GM19240 (cell line): ENCODE measurements at regions not wholly inside any gene's neighbourhood (a gene's known extent, or its start where the extent isn't known, plus 50 kb on each side); places are given as distances from the start of the nearest gene placed in this dataset.
"Not testable (repeated sequence)": the region's sequence is repeated elsewhere in the genome, so short reads cannot be mapped to it uniquely, and the experiment has no call there.

Experiments
- DNase-seq: peaks from one replicate; pipeline ENCODE4 v3.0.0; 2011; ENCODE audit warnings: low spot score; ENCODE audit not compliant: insufficient read length

DNA sequence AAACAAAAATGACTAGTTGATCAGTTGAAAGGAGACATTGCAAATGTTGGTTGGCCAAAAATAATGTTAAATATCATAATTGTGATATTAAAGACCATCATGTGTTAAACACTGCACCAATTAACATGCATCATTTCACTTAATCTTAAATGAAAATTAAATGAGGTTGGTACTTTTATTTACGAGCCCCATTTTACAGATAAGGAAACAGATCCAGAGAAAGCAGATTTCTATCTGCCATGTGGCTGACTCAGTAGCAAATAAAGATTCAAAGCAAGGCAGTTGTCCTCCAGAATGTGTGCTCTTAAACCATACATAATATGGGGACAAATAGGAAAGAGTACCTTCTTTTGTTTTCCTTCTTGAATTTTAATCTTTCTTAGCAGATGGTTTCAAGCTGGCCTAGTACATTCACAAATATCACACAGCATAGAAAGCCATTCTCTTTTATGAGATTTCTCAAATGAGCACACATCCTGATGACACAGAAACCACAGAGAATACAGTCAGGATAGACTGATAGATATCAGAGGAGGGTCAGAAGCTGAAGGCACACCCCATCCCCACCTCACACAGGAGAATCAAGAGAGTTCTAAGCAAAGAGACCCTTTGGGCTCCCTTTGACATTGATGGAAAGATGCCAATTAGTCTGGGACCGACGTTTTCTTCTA is 647.9 kb upstream of the CAMK1G start:
- no peak for DNase-seq

DNA sequence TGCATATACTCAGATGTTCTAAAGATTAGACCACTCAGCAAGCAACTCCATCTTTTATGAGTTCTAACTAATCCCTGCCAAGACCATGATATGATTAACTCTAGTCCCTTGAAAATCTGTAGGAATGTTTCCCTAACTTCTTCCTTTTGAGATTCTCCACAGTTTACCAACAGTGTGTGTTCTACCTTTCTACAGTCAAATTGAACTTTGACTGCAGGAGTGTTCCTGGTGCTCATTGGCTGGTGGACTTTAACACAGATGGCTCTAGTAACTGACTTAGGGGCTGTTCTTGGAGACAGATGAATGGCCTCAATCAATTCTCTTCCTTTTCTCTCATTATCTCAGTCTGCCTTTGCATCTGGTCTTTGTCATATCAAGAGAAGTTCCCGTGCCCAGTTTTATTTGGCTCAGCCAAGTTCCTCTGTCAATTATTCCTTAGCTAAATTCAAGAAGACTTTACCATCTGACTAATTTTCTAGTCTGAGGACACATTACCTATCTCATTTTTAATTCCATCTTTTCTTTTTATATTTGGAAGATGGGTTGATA is 643.9 kb upstream of the CAMK1G start:
- DNase-seq = no peak

DNA sequence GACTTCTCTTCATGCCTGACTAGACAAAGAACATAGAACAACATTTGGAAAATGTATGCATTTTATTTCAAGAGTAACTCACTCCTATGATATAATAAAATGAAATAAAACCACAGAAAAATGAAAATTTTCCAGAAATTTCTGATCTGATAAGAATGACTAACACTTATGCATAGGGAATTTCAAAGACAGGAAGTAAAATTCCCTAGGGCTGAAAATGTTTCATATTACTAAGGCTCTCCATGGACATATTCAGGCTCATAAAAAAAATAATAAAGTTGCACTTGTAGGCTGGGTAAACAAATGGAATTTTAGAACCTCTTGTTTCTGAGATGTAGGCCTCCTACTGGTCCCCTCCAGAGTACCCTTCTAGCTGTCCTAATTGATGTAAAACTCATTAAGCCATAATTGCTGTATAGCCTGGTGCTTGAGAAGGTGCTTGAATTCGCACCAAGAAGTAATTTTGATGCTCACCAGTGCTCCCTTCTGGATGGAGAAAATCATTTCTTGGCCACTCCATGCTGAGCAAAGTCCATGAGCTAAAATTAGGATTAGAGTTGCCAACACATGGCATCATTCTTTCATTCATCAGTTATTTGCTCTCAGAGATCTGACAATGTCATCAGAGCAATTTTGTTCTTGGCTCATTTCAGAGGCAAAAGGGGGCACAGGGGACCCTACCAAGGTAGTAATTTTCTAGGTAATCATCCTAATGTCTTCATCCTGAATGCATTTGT is 641.0 kb upstream of the CAMK1G start:
- DNase-seq = no peak

DNA sequence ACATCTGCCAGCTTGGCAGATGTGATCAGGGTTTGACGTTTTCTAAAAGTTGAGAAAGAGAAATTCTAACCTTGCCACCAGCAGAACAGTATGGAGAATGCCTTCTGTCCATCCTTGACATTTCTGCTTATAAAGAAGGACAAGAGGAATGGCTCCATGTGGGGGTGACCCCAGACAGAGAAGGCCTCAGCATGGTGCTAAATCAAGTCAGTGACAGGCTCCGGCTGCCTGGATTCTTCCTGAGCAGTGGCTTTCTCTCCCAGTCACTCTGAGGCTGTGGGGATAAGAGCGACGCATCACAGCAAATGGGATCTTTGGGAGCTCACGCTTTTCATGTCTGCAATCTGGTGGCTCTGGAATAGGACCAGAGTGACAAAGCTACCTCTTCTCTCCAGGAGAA is 640.2 kb upstream of the CAMK1G start:
- no peak for DNase-seq

DNA sequence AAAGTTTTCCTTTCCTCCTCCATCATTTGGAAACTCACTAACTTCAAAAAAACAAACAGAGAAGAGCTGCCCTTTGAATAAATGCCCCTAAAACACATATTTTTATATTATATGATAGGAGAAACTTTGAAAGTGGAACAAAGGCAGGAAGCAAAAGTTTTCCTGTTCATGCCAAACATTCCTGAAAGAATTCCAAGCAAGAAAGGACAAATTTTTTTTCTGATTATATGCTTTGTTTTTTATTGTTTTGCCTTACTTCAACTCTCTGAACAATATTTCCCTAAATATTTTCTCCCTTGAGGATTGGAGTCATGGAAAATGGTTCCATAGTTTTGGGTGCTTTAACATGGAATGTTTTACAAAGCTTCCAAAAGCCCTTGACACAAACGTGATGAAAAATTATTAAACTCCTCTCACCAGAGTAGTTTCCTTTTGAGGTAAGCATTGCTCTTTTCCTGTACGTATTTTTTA is 638.5 kb upstream of the CAMK1G start:
- no peak for DNase-seq

DNA sequence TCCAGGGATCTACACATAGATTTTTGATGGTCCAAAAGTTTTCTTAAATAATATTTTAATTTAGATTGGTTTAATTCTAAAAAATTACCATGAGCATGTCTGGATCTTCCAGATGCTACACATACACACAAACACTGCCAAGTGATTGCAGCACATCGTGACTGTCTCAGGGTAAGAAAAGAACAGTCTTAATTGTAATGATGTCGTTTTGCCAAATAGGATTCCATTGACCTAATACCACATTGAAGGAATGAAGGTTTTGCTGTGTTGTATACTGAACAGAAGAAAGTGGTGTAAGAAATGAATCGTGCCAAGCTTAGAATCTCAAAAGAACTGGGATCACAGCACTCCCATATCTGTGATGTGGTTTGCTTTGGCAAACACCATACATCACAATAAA is 633.3 kb upstream of the CAMK1G start:
- no peak for DNase-seq

DNA sequence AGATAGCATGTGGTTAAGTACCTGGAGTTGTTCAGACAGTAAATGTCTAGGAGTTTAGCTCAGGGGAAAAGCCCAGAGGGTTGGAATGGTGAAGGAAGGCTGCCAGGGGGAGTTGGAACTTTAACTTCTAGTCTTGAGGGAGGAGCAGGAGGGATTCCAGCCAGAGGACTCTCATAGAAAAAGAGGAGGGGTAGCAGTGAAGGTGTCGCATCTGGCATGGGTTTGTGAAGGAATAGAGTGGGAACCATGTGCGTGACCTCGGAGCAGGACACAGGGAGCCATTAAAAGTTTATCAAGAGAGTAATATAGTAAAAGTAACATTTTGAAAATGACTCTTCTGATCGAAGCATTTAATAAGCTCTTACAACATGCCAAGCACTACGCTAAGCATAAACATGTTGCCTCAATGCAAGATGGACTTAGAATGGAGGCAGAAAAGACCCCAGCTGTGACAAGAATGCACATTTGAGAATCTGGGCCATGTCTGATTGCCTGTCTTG is 632.4 kb upstream of the CAMK1G start:
- DNase-seq = no peak

DNA sequence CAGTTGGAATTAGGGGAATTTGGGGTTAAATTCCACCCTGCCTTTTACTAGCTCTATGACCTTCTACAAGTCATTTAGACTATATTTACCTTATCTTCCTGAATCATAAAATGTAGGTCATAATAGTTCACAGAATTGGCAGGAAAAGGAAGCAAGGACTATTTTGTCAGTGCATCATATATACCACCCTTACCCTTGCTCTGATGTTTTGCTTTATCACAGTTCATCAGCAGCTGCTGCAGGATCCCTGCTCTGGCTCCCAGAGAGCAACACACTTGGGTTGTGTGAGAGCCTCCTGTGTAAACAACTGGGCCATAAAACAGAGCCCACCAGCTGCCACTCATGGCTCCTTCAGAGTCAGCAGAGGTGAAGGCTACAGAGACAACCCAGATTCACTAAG is 631.6 kb upstream of the CAMK1G start:
- no peak for DNase-seq

DNA sequence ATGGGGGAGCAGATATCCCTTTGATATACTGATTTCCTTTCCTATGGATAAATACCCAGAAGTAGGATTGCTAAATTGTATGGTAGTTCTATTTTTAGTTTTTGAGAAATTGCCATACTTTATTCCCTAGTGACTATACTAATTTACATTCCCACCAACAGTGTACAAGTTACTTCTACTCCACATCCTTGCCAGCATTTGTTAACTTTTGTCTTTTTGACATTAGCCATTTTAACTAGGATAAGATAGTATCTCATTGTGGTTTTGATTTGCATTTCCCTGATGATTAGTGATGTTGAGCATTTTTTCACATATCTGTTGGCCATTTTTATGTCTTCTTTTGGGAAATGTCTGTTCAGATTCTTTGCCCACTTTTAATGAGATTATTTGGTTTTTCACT is 620.6 kb upstream of the CAMK1G start:
- no peak for DNase-seq

DNA sequence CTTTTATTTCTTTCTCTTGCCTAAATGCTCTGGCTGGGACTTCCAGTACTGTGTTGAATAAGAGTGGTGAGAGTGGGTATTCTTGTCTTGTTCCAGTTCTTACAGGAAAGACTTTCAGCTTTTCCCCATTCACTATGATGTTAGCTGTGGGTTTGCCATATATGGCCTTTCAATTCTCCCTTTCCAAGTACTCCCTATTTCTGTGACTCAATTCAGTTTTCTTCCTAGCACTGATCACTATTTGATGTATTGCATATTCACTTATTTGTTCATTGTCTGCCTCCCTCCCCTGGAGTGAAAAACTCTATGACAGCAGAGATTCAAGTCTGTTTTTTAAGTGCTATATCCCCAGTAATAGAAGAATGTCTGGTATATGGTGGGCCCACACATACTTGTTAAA is 618.2 kb upstream of the CAMK1G start:
- no peak for DNase-seq

DNA sequence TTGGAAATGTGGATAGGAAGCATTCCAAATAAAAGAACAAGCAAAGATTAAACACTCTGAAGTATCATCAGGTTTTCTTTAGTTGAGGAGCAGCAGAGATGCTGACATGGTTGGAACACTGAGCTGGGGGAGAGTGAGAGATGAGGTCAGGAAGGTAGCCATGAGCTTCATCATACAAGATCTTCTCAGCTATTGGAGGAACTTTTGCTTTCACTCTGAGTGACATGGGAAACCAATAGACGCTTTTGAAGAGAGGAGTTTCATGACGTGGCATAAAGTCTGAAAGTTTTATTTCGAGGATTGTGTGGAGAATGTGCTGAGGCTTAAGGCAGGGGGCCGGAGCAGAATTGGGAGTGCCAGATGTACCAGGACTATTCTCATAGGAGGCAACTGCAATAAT is 616.2 kb upstream of the CAMK1G start:
- no peak for DNase-seq

DNA sequence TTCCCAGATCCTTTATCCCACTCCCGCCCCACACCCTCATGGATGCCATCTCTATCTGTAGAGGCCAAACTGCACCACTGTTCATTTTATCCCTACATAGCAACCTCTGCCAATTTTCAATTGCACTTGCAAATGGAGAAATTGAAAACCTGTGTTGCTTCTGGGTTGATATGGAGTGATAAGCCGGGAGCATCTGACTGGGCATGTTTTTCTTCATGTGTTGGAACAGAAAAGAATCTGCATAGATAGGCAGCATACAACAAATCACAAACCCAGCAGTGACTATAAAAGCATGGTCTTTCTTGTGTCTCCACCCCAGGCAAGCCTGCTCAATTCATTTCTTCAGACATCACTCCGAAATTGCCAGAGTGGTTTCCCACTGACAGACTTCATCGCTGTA is 608.8 kb upstream of the CAMK1G start:
- no peak for DNase-seq

DNA sequence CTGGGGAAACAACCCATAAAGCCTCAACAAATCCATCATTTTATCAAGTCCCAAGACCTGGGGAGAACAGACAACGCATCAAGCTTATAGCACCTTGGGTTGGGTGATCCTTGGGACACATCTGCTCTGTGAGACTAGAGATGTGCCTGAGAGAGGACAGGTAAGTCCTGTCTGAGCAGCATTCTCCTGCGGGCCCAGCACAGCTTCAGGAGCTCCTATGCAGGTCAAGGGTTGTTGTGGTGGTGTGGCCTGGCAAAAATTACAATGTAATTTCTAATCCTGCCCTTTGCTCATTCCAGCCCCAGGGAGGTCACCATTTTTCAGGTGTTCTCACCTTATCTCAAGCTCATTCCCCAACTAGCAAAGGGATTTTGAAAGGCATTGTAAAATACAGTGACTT is 608.1 kb upstream of the CAMK1G start:
- DNase-seq = no peak

DNA sequence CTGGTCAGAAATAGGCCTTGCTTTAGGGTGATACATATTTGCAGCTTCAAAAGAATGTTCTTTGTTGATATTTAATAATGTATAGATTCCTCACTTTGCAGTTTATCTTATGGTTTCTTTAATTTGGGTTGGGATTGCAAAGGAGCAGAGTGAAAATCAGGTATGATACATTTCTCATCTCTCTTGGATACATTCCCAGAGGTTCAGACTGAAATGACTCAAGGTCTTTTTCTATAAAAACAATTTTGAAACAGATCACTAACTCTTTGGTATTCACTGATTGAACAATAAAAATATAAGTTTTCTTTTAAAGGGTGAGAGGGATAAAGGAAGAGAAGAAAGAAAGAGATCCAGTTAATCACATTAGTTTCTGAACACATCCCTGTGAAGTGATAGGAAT is 606.5 kb upstream of the CAMK1G start:
- no peak for DNase-seq

DNA sequence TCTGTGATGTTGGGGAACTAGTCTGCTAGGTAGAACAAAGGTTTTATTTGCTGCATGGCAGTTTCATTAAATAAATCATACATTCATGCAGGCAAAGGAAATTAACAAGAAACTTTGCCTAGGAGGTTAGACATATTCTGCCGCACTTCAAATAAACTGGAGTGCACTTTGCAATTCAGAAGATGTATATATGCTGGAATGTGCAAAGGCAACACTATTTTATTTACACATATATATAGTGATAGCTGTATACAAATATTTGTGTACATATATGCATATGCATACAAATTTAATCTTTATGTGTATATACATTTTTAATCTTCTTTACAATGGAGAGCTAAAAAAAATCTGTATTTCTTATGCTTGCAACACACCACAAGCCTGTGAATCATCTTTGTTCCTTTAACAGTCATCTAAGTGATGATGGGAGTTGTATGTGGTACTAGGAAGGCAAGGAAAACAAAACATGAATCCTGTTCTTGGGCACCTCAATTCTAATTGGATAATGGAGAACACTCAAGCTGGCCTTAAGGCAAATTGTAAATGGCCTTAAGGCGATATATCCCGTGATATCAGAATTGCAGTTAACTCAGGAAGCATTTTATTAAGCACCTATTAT is 605.8 kb upstream of the CAMK1G start:
- DNase-seq = no peak

DNA sequence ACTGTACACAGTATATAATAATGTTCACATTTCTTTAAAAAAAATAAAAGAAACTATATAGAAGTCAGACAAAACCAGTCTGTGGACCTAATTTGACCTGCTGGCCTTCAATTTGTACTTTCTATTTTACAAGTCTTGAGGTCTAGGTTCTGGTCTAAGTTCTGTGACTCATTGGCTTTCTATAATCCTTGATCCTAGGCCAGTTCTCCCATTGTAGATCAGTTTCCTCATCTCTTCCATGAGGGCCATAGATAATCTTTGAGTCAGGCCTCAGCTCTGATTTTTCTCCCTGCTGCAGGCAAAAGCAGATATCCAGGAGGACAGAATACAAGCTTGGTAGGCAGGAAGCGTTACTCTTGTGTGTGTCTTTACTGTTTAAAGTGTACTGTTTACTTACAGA is 603.7 kb upstream of the CAMK1G start:
- DNase-seq = no peak

DNA sequence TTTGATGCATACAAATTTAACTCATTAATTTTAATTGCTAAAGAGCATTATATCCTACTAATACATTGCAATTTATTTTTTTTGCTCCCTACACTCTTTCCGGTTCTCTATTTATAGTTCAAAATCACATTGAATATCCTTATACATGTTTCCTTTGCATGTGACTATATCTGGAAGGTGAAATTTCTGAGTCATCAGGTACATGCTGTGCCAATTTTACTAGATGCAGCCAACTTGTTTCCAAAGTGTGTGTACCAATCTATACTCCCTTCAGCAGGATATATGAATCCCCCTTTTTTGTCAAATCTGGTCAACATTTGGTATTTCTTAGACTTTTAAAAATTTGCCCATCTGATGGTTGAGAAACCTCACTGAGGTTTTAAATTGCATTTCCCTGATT is 602.9 kb upstream of the CAMK1G start:
- no peak for DNase-seq

DNA sequence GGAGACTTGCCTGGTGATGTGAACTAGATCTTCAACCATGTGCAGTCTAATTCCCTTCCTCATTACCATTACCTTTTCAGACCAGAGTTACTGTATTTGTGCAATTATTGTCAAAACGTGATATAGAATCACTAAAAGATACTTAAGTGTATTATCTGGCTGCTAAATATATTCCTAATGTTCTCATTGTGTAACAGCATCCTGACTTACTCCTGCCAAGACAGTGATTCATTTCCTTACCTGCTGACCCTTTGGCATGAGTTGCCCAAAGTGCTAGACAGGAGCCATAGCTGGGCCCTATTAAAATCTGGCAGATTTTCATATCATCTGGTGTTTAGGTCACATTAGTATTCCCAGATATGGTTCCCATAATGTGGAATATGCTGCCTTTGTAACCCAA is 598.3 kb upstream of the CAMK1G start:
- no peak for DNase-seq

DNA sequence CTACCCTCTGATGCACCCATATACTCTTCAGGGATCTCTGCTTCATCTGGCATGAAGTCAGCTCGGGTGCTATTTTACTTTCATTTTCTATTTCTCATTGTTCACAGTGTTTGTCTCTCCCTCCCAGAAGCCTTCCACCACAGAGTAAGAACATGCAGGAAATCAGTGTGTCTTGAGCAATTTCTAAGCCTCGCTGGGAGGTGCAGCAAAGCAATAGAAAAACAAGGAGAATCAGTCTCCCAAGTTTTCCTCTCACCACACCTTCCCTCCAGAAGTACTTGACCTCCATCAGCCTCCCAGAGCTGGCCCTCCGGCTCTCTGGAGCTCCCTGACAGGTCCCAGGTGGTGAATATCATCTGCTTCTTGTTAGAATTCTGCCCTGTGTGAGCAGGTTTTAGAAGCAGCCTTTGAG is 594.7 kb upstream of the CAMK1G start:
- DNase-seq = peak; percentile 58

DNA sequence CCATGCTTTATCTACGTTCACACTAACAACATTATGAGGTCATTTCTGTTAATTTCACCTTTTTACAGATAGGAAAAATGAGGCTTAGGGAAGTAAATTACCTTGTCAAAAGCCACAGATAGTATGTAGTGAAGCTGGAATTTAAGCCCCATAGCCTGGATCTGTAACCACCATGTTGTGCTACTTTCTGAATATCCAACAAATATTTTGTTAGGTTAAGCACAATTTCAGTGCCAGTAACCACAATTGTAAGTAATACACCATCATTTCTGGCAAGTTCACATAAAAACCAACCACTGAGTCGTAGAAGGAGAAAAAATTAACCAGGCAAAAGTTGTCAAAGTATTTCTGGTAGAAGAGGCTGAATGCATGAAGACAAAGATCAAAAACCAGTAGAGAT is 593.1 kb upstream of the CAMK1G start:
- no peak for DNase-seq

DNA sequence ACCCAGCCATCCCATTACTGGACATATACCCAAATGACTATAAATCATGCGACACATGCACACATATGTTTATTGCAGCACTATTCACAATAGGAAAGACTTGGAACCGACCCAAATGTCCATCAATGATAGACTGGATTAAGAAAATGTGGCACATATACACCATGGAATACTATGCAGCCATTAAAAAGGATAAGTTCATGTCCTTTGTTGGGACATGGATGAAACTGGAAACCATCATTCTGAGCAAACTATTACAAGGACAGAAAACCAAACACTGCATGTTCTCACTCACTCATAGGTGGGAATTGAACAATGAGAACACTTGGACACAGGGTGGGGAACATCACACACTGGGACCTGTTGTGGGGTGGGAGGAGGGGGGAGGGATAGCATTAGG is 586.5 kb upstream of the CAMK1G start:
- not testable (repeated sequence) for DNase-seq

DNA sequence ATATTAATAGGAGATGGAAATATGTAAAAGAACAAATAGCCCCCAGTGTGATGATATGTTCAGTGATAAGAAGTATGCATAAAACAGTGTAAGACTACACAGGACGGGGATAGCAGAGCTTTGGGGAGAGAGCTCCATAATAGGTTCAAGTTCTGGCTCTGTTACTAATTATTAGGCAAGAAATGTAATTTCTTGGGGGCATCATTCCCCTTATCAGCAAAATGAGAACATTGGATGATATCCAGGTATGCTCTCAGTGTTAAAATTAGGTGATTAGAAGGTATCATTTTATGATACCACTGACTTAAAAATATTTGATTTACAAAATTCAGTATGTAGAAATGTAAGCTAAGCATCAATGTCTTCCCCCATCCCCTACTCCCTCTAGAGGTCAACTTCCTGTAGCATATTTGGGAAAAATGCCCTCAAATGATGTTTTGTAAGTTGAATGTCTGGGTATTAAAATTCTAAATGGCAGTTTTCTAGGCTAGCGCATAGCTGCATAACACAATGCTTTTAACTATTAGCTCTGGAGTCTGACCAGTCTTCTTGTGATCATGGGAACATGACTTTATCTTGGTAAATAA is 585.7 kb upstream of the CAMK1G start:
- no peak for DNase-seq
